SK-N-MC (cell line): ENCODE measurements at regions not wholly inside any gene's neighbourhood (a gene's known extent, or its start where the extent isn't known, plus 50 kb on each side); places are given as distances from the start of the nearest gene placed in this dataset.

Experiments used
- DNase-seq: peaks from one replicate; pipeline ENCODE4 v3.0.0-alpha.2; 2011; ENCODE audit warnings: low read depth, low spot score
- H3K27ac ChIP-seq: fragments of 200-600 bp; sonication (generic); 2 replicates; pipeline ENCODE4 v1.5.1; 2016; ENCODE audit warnings: mixed run types
- H3K36me3 ChIP-seq: fragments of 200-600 bp; sonication (generic); 2 replicates; pipeline ENCODE4 v1.6.1; 2017; ENCODE audit warnings: antibody characterized with exemption, low read length, mixed read lengths; ENCODE audit not compliant: insufficient read depth
- H3K4me3 ChIP-seq: fragments of 200-600 bp; sonication (generic); 2 replicates; pipeline ENCODE4 v1.5.1; 2016
- H3K9ac ChIP-seq: fragments of 200-600 bp; sonication (generic); 2 replicates; pipeline ENCODE4 v1.8.0; 2017; ENCODE audit warnings: mixed run types, mixed read lengths; ENCODE audit not compliant: insufficient read length
- H3K9me3 ChIP-seq: fragments of 200-600 bp; sonication (generic); 2 replicates; pipeline ENCODE4 v1.6.1; 2017; ENCODE audit warnings: low read depth, mild to moderate bottlenecking, antibody characterized with exemption, low read length, moderate library complexity, mixed read lengths
- EZH2 ChIP-seq: fragments of 200-600 bp; sonication (generic); IDR thresholded peaks from one replicate; pipeline ENCODE4 v1.6.1; 2017; ENCODE audit warnings: antibody characterized with exemption
- FOXP2 ChIP-seq: optimal IDR thresholded peaks from 2 replicates; pipeline ENCODE3; 2011; ENCODE audit warnings: mild to moderate bottlenecking, moderate library complexity; ENCODE audit not compliant: insufficient read depth; ENCODE audit errors: extremely low read length, control extremely low read depth
- POLR2AphosphoS5 ChIP-seq: IDR thresholded peaks from 2 replicates; pipeline ENCODE4 v1.6.1; 2012; ENCODE audit warnings: mild to moderate bottlenecking, low read depth, low read length, borderline replicate concordance

- no peaks in the 10 kb centered on the region for H3K9me3 ChIP-seq
- no peak for TF ChIP-seq POLR2AphosphoS5
- TF ChIP-seq EZH2 = no peak
- no peak for TF ChIP-seq FOXP2
- no peaks in the 10 kb centered on the region for H3K36me3 ChIP-seq
- no peak overlapping the region for H3K9ac ChIP-seq
- no peak for DNase-seq
- H3K27ac ChIP-seq = no peak overlapping the region
- H3K4me3 ChIP-seq = no peak overlapping the region
Observed at GRCh38 chr1:168843401-168843800, 114.4 kb upstream of the DPT start.

- Histone ChIP-seq H3K9me3 (no peaks in the 10 kb centered on the region), H3K36me3 (no peaks in the 10 kb centered on the region), H3K4me3 (no peak overlapping the region), H3K27ac (no peak overlapping the region), H3K9ac (no peak overlapping the region)
- no peak for DNase-seq
- TF ChIP-seq POLR2AphosphoS5 = no peak
- no peak for TF ChIP-seq FOXP2
- no peak for TF ChIP-seq EZH2
Observed at GRCh38 chr1:168843950-168844349, 114.9 kb upstream of the DPT start.

- no peak for DNase-seq
- Histone ChIP-seq H3K27ac (no peak overlapping the region), H3K9ac (no peak overlapping the region), H3K36me3 (no peaks in the 10 kb centered on the region), H3K9me3 (no peaks in the 10 kb centered on the region), H3K4me3 (no peak overlapping the region)
- TF ChIP-seq EZH2 (no peak), POLR2AphosphoS5 (no peak), FOXP2 (no peak)
Observed at GRCh38 chr1:168845140-168845539, 116.1 kb upstream of the DPT start.

- Histone ChIP-seq H3K36me3 (no peaks in the 10 kb centered on the region), H3K9ac (no peak overlapping the region), H3K9me3 (no peaks in the 10 kb centered on the region), H3K27ac (no peak overlapping the region), H3K4me3 (no peak overlapping the region)
- TF ChIP-seq POLR2AphosphoS5 (no peak), EZH2 (no peak), FOXP2 (no peak)
- DNase-seq = no peak
Observed at GRCh38 chr1:168848051-168848450, 119.0 kb upstream of the DPT start.

DNA sequence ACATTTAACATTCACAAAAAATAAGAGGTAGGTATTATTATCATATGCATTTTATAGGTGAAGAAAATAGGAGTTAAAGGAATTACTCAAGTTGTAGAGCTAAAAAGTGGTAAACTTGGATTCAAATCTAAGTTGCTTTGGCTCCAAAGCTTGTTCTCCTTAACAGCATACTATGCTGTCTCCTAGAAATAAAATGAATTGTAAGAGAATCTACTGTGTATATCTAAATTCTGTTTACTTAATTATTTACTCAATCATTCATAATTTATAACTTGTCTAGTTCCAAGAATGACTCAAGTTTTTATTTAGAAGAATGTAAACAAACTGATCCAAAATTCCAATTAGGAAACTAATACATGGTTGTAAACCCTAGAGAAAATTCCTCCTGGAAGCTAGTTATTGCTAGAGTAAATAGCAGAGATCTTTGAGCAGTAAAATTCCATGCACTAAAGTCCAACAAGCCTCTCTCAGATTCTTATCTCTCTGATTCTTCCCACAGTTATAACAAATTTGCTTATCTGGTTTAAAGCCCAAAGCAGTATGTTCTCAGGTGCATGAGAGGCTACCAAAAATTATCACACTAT lies 132.5 kb upstream of the DPT start:
- no peak for DNase-seq
- Histone ChIP-seq H3K4me3 (no peak overlapping the region), H3K27ac (no peak overlapping the region), H3K36me3 (no peaks in the 10 kb centered on the region), H3K9ac (no peak overlapping the region), H3K9me3 (no peaks in the 10 kb centered on the region)
- TF ChIP-seq EZH2 (no peak), POLR2AphosphoS5 (no peak), FOXP2 (no peak)

DNA sequence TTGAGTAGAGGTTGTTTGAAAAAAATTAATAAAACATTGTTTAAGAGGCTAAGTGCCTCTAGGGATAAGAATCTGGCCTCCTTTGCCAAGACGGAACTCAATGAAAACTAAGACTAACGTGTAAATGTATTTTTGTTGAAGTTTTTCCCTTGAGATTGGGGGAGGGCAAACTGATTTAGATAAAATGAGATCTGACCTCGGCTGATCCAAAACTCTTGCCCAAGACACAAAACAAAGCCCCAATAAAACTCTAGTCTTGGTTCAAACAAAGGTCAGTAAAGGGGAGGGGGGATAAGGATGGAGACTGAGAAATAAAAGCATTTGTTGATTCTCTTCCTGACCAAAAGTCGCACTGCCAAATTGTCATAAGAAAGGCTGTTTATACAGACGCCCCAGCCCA lies 134.8 kb upstream of the DPT start:
- TF ChIP-seq EZH2 = no peak

GRCh38 chr1:168864266-168864665 lies 135.3 kb upstream of the DPT start:
- H3K4me3 ChIP-seq = no peak overlapping the region
- H3K36me3 ChIP-seq = no peaks in the 10 kb centered on the region
- no peaks in the 10 kb centered on the region for H3K9me3 ChIP-seq
- no peak for TF ChIP-seq POLR2AphosphoS5
- no peak for TF ChIP-seq EZH2
- TF ChIP-seq FOXP2 = no peak
- no peak overlapping the region for H3K27ac ChIP-seq
- no peak for DNase-seq
- no peak overlapping the region for H3K9ac ChIP-seq

More for the DNA sequence above, 134.8 kb upstream of the DPT start:
- no peak for DNase-seq
- H3K27ac ChIP-seq = no peak overlapping the region
- no peak overlapping the region for H3K9ac ChIP-seq
- H3K36me3 ChIP-seq = no peaks in the 10 kb centered on the region
- no peaks in the 10 kb centered on the region for H3K9me3 ChIP-seq
- H3K4me3 ChIP-seq = no peak overlapping the region

GRCh38 chr1:168865850-168866620 lies 137.0 kb upstream of the DPT start:
- TF ChIP-seq EZH2 (no peak), POLR2AphosphoS5 (no peak), FOXP2 (no peak)
- H3K27ac ChIP-seq = no peak overlapping the region
- H3K36me3 ChIP-seq = no peaks in the 10 kb centered on the region
- no peak overlapping the region for H3K9ac ChIP-seq
- DNase-seq = no peak
- no peak overlapping the region for H3K4me3 ChIP-seq
- H3K9me3 ChIP-seq = no peaks in the 10 kb centered on the region

DNA sequence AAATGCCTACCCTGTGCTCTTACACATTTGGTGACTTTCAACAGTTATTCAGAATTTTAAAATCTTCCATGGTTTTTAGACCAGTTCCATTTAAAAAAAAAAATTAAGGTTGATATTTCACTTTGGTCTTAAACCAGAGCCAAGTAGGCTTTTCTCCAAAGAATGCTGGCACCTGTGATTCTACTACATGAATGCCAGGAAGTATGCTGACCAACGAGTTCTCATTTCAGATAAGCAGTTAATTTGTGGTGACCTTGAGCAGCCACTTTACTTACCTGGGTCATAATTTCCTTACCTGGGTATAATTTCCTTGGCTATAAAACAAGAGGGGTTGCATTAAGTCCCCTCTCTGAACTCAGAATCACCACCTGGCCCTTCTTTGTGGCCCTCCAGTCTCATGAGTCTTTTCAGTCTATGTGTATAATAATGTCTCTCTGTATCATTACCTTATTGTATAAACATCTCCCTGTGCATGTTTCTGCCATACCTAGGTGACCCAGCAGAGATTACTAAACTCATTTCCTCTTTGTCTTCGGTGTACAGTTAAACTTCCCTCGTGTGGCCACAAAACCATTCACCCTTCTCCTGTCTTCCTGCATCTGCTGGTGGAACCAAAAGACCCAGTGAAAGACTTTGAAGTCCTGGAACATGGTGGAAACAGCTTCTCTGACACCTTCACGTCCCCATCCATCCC lies 139.1 kb upstream of the DPT start:
- no peak overlapping the region for H3K9ac ChIP-seq
- DNase-seq = no peak
- TF ChIP-seq POLR2AphosphoS5 = no peak
- H3K9me3 ChIP-seq = no peaks in the 10 kb centered on the region
- no peak overlapping the region for H3K4me3 ChIP-seq
- no peak overlapping the region for H3K27ac ChIP-seq
- no peaks in the 10 kb centered on the region for H3K36me3 ChIP-seq
